KMS-11 (cell line): ENCODE measurements at regions not wholly inside any gene's neighbourhood (a gene's known extent, or its start where the extent isn't known, plus 50 kb on each side); places are given as distances from the start of the nearest gene placed in this dataset.

Experiments used
- H2AFZ ChIP-seq: fragments of 200-600 bp; sonication (generic); 2 replicates; pipeline ENCODE4 v1.6.1; 2016; ENCODE audit warnings: antibody characterized with exemption, mixed run types, low read depth
- H3K27ac ChIP-seq: fragments of 200-600 bp; sonication (generic); 2 replicates; pipeline ENCODE4 v1.6.1; 2016; ENCODE audit warnings: mild to moderate bottlenecking, mixed run types
- H3K27me3 ChIP-seq: fragments of 200-600 bp; sonication (generic); 2 replicates; pipeline ENCODE4 v1.6.1; 2017; ENCODE audit warnings: mild to moderate bottlenecking, low read depth, mixed run types, moderate library complexity; ENCODE audit not compliant: insufficient read depth
- H3K36me3 ChIP-seq: fragments of 200-600 bp; sonication (generic); 2 replicates; pipeline ENCODE4 v1.6.1; 2017; ENCODE audit warnings: mild to moderate bottlenecking, mixed run types; ENCODE audit not compliant: insufficient read depth
- H3K4me1 ChIP-seq: fragments of 200-600 bp; sonication (generic); 2 replicates; pipeline ENCODE4 v1.6.1; 2016; ENCODE audit warnings: mild to moderate bottlenecking, low read depth, mixed run types; ENCODE audit not compliant: poor library complexity, severe bottlenecking
- H3K4me2 ChIP-seq: fragments of 200-600 bp; sonication (generic); 2 replicates; pipeline ENCODE4 v1.7.0; 2016; ENCODE audit warnings: mild to moderate bottlenecking, mixed run types
- H3K4me3 ChIP-seq: fragments of 200-600 bp; sonication (generic); IDR thresholded peaks from 2 replicates; pipeline ENCODE4 v1.6.1; 2017; ENCODE audit warnings: low read depth, low read length, mixed read lengths; ENCODE audit not compliant: insufficient read depth
- H3K79me2 ChIP-seq: fragments of 200-600 bp; sonication (generic); 2 replicates; pipeline ENCODE4 v1.6.1; 2016; ENCODE audit warnings: low read depth, mixed run types; ENCODE audit not compliant: insufficient read depth
- H3K9ac ChIP-seq: fragments of 200-600 bp; sonication (generic); 2 replicates; pipeline ENCODE4 v1.6.1; 2016; ENCODE audit warnings: mild to moderate bottlenecking, mixed run types
- H4K20me1 ChIP-seq: fragments of 200-600 bp; sonication (generic); 2 replicates; pipeline ENCODE4 v1.6.1; 2016; ENCODE audit warnings: mild to moderate bottlenecking, mixed run types; ENCODE audit not compliant: insufficient read depth
- CTCF ChIP-seq: fragments of 200-600 bp; sonication (generic); conservative IDR thresholded peaks from 2 replicates; pipeline ENCODE4 v1.6.1; 2017; ENCODE audit warnings: low read depth, mild to moderate bottlenecking, antibody characterized with exemption, low read length, moderate library complexity, mixed read lengths

- Histone ChIP-seq H3K4me3 (no peak overlapping the region), H4K20me1 (no peaks in the 10 kb centered on the region), H3K27ac (no peak overlapping the region), H3K4me2 (no peak overlapping the region), H3K4me1 (no peaks in the 10 kb centered on the region), H3K36me3 (no peaks in the 10 kb centered on the region), H3K79me2 (no peaks in the 10 kb centered on the region), H2AFZ (no peak overlapping the region), H3K27me3 (no peaks in the 10 kb centered on the region), H3K9ac (no peak overlapping the region)
- no peak for TF ChIP-seq CTCF
Measured at GRCh38 chr1:82388679-82389078, 587.9 kb downstream of the ADGRL2 start.

GRCh38 chr1:82387012-82387366, 586.3 kb downstream of the ADGRL2 start:
- TF ChIP-seq CTCF: no peak
- no peaks in the 10 kb centered on the region for H3K27me3 ChIP-seq
- H3K27ac ChIP-seq: no peak overlapping the region
- no peaks in the 10 kb centered on the region for H4K20me1 ChIP-seq
- H3K4me3 ChIP-seq: no peak overlapping the region
- no peak overlapping the region for H2AFZ ChIP-seq
- no peaks in the 10 kb centered on the region for H3K36me3 ChIP-seq
- no peaks in the 10 kb centered on the region for H3K79me2 ChIP-seq
- H3K9ac ChIP-seq: no peak overlapping the region
- no peaks in the 10 kb centered on the region for H3K4me1 ChIP-seq
- H3K4me2 ChIP-seq: no peak overlapping the region

- no peaks in the 10 kb centered on the region for H3K27me3 ChIP-seq
- H3K4me3 ChIP-seq: no peak overlapping the region
- no peaks in the 10 kb centered on the region for H3K79me2 ChIP-seq
- H4K20me1 ChIP-seq: no peaks in the 10 kb centered on the region
- H3K36me3 ChIP-seq: no peaks in the 10 kb centered on the region
- H3K27ac ChIP-seq: no peak overlapping the region
- H2AFZ ChIP-seq: no peak overlapping the region
- no peaks in the 10 kb centered on the region for H3K4me1 ChIP-seq
- H3K4me2 ChIP-seq: no peak overlapping the region
- no peak for TF ChIP-seq CTCF
- H3K9ac ChIP-seq: no peak overlapping the region
Measured at GRCh38 chr1:82386365-82387011, 585.8 kb downstream of the ADGRL2 start.

DNA sequence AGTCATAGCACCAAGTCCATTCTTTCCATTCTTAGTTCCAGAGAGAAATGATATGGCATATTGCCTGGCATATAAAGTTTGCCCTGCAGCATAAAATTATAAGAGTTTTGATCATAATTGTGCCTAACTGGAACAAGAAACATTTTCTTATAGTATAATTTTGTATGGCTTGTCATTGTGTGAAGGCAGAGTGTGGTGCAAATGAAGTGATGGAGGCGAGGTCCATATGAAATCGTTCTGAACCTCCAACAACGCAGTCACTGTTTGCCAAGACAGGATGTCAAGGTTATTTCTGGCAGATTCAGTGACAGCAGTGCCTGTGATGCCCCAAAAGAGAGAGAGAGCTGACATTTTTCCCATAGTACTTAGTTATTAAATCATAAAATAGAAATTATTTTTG, 584.0 kb downstream of the ADGRL2 start:
- no peaks in the 10 kb centered on the region for H3K4me1 ChIP-seq
- H3K79me2 ChIP-seq: no peaks in the 10 kb centered on the region
- no peaks in the 10 kb centered on the region for H3K36me3 ChIP-seq
- TF ChIP-seq CTCF: no peak
- H3K9ac ChIP-seq: no peak overlapping the region
- H3K27me3 ChIP-seq: no peaks in the 10 kb centered on the region
- H2AFZ ChIP-seq: no peak overlapping the region
- no peak overlapping the region for H3K4me3 ChIP-seq
- no peaks in the 10 kb centered on the region for H4K20me1 ChIP-seq
- H3K27ac ChIP-seq: no peak overlapping the region
- no peak overlapping the region for H3K4me2 ChIP-seq
